ENCODE measurements at regions not wholly inside any gene's neighbourhood (a gene's known extent, or its start where the extent isn't known, plus 50 kb on each side); places are given as distances from the start of the nearest gene placed in this dataset.
"Not testable (repeated sequence)": the region's sequence is repeated elsewhere in the genome, so short reads cannot be mapped to it uniquely, and the experiment has no call there.

- peak in 1 of 2 experiments; percentile 12 for DNase-seq (ENCODE audit: low read depth in 1 of 2, low spot score in 1 of 2)
- TF ChIP-seq JUND (IDR thresholded peaks at IDR 0.05; ENCODE audit: low read depth): no peak
- in situ Hi-C loops (cut with HindIII; ENCODE audit: low pct_unique_long_range_greater_than_20kb, low sequenced_read_pairs): no loop called here
Observed at GRCh38 chr7:46759711-46760480, 822.0 kb downstream of the TNS3 start.

GRCh38 chr7:46756996-46757395, 824.9 kb downstream of the TNS3 start:
- in situ Hi-C loops (cut with HindIII; ENCODE audit: low pct_unique_long_range_greater_than_20kb, low sequenced_read_pairs): no loop called here
- DNase-seq (ENCODE audit: low read depth in 1 of 2, low spot score in 1 of 2): no peak
- TF ChIP-seq JUND (IDR thresholded peaks at IDR 0.05; ENCODE audit: low read depth): no peak

- no peak for DNase-seq (ENCODE audit: low read depth in 1 of 2, low spot score in 1 of 2)
- in situ Hi-C loops (cut with HindIII; ENCODE audit: low pct_unique_long_range_greater_than_20kb, low sequenced_read_pairs): no loop called here
- no peak for TF ChIP-seq JUND (IDR thresholded peaks at IDR 0.05; ENCODE audit: low read depth)
Observed at GRCh38 chr7:46756256-46756655, 825.7 kb downstream of the TNS3 start.

GRCh38 chr7:46755120-46756034, 826.5 kb downstream of the TNS3 start:
- no peak for DNase-seq (ENCODE audit: low read depth in 1 of 2, low spot score in 1 of 2)
- TF ChIP-seq JUND (IDR thresholded peaks at IDR 0.05; ENCODE audit: low read depth): no peak
- in situ Hi-C loops (cut with HindIII; ENCODE audit: low pct_unique_long_range_greater_than_20kb, low sequenced_read_pairs): no loop called here

- in situ Hi-C loops (cut with HindIII; ENCODE audit: low pct_unique_long_range_greater_than_20kb, low sequenced_read_pairs): no loop called here
- DNase-seq (ENCODE audit: low read depth in 1 of 2, low spot score in 1 of 2): no peak
- TF ChIP-seq JUND (IDR thresholded peaks at IDR 0.05; ENCODE audit: low read depth): no peak
Observed at GRCh38 chr7:46754140-46754720, 827.7 kb downstream of the TNS3 start.

GRCh38 chr7:46753662-46754061, 828.2 kb downstream of the TNS3 start:
- DNase-seq (ENCODE audit: low read depth in 1 of 2, low spot score in 1 of 2): no peak
- no peak for TF ChIP-seq JUND (IDR thresholded peaks at IDR 0.05; ENCODE audit: low read depth)
- in situ Hi-C loops (cut with HindIII; ENCODE audit: low pct_unique_long_range_greater_than_20kb, low sequenced_read_pairs): no loop called here

- no peak for TF ChIP-seq JUND (IDR thresholded peaks at IDR 0.05; ENCODE audit: low read depth)
- in situ Hi-C loops (cut with HindIII; ENCODE audit: low pct_unique_long_range_greater_than_20kb, low sequenced_read_pairs): no loop called here
- DNase-seq (ENCODE audit: low read depth in 1 of 2, low spot score in 1 of 2): no peak
Observed at GRCh38 chr7:46752881-46753366, 829.0 kb downstream of the TNS3 start.

GRCh38 chr7:46751927-46752723, 829.8 kb downstream of the TNS3 start:
- DNase-seq (ENCODE audit: low read depth in 1 of 2, low spot score in 1 of 2); in situ Hi-C loops (cut with HindIII; ENCODE audit: low pct_unique_long_range_greater_than_20kb, low sequenced_read_pairs): not testable (repeated sequence)

GRCh38 chr7:46751471-46751870, 830.4 kb upstream of the IGFBP3 start:
- DNase-seq (ENCODE audit: low read depth in 1 of 2, low spot score in 1 of 2): no peak
- TF ChIP-seq JUND (IDR thresholded peaks at IDR 0.05; ENCODE audit: low read depth): no peak
- in situ Hi-C loops (cut with HindIII; ENCODE audit: low pct_unique_long_range_greater_than_20kb, low sequenced_read_pairs): no loop called here

GRCh38 chr7:46750321-46750865, 829.3 kb upstream of the IGFBP3 start:
- in situ Hi-C loops (cut with HindIII; ENCODE audit: low pct_unique_long_range_greater_than_20kb, low sequenced_read_pairs): no loop called here
- no peak for DNase-seq (ENCODE audit: low read depth in 1 of 2, low spot score in 1 of 2)
- no peak for TF ChIP-seq JUND (IDR thresholded peaks at IDR 0.05; ENCODE audit: low read depth)

GRCh38 chr7:46747869-46748576, 827.0 kb upstream of the IGFBP3 start:
- in situ Hi-C loops (cut with HindIII; ENCODE audit: low pct_unique_long_range_greater_than_20kb, low sequenced_read_pairs): no loop called here
- TF ChIP-seq JUND (IDR thresholded peaks at IDR 0.05; ENCODE audit: low read depth): no peak
- DNase-seq (ENCODE audit: low read depth in 1 of 2, low spot score in 1 of 2): no peak
